ENCODE measurements at regions not wholly inside any gene's neighbourhood (a gene's known extent, or its start where the extent isn't known, plus 50 kb on each side); places are given as distances from the start of the nearest gene placed in this dataset.
"Not testable (repeated sequence)": the region's sequence is repeated elsewhere in the genome, so short reads cannot be mapped to it uniquely, and the experiment has no call there.

DNA sequence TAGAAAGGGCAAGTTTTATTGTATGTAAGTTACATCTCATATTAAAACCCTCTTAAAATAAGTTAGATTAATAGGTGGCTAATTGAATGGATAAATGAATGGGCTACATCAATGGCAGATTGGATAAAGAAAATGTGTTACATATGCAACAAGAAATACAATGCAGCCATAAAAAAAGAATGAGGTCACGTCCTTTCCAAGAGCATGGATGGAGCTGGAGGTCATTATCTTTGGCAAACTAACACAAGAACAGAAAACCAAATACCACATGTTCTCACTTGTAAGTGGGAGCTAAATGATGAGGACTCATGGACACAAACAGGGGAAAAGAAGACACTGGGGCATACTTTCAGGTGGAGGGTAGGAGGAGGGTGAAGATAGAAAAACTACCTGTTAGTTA lies 182.2 kb upstream of the GNAI1 start:
- no peak for DNase-seq

DNA sequence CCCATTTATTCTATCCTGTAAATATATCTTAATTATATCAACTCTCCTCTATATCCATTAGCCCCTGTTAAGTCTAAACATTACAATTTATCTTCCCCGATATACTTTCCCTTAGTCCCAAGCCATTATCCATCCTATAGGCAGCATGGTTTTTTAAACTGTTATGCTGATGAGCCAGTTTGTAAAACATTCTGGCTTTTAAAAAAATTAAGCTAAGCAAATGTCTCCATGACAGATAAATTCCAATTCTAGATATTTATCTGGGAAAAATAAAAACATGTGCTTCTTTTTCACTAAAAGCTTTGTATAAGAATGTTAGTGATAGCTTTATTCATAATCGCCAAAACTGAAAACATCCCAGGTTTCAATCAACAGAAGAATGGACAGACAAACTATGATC lies 183.2 kb upstream of the GNAI1 start:
- no peak for DNase-seq

DNA sequence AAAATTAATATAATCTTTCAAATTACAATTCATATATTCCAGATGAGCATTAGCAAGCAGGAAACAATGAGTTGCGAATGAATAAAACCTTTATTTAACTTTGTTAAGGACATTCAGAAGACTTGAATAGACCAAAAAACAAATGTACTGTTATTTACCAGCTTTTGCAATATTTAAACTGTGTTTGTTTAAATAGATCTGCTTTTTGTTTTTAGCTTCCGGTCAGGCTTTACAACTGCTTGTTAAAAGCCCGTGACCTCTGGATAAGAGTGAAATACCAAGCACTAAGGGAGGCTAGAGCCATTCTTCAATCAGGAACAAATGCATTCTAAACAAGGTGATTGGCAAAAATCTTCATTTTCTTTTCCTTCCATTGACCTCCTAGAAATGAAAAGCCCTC lies 184.9 kb upstream of the GNAI1 start:
- DNase-seq = no peak

DNA sequence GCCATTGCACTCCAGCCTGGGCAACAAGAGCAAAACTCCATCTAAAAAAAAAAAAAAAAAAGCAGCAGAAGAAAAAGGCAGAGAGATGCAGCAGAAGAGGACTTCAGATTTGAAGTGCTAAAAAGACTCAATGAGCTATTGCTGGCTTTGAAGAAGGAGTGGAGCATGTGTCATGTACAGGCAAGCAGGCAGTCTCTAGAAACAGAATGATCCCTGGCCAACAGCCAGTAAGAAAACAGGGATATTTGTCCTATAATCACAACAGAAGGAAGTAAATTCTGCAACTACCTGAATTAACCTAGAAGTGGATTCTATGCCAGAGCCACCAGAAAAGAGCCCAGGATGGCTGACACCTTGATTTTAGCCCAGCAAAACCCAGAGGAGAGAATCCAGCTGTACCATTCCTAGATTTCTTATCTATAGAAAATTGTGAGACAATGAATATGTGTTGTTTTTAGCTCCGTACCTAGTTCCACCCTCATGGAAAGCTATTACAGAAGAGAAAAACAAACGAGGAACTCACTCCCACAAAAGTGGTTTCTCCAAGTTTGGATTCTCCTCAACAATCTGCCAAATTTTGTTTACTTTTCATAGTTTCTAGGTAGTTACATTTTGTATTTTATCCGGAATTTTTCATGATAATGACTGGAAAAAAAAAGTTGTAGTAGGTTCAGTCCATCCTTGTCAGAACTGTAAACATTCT lies 198.2 kb upstream of the GNAI1 start:
- DNase-seq = no peak

DNA sequence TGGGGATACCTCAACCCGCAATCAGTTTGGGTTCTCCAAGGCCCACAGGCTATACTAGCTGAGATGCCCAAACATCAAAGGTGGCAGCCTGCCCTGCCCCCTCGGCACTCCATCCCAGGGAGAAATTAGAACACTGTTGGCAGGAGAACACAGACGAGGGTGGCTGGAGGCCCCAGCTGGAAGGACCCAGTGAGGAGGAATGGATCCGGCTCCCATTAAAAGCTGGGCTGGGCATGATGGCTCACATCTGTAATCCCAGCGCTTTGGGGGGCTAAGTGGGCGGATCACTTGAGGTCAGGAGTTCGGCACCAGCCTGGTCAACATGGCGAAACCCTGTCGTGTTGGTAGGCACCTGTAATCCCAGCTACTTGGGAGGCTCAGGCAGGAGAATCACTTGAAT lies 199.9 kb upstream of the GNAI1 start:
- no peak for DNase-seq

DNA sequence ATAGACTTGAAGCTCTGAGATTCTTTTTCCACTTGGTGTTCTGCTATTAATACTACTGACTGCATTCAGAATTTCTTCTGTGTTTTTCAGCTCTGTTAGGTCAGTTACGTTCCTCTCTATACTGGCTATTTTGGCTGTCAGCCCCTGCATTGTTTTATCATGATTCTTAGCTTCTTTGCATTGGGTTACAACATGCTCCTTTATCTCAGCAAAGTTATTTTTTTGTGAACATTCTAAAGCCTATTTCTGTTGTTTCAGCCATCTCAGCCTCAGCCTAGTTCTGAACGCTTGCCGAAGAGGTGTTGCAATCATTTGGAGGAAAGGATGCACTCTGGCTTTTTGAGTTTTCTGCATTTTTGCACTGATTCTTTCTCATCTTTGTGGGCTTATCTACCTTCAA lies 201.5 kb upstream of the GNAI1 start:
- DNase-seq = no peak

- no peak for DNase-seq
Observed at GRCh38 chr7:79930604-79931003, 204.0 kb upstream of the GNAI1 start.

- no peak for DNase-seq
Observed at GRCh38 chr7:79927116-79927515, 207.5 kb upstream of the GNAI1 start.

DNA sequence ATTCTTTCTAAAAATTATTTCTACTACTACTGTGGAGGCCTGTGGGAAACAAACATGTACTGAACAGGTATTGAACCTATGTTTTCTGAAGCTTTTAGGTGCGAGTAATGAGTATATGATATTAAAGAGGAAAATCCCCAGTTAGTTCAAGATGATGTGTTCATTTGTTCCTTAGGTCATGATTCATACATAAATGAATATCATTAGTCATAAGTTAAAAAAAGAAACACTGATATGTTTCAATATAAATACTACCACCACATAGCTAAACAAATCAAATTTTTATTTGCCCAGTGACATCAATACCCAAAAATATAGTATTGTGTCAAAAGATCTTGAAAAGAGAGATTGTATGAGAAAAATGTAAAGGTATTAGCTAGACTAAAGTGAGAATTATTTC lies 210.7 kb upstream of the GNAI1 start:
- DNase-seq = no peak

GRCh38 chr7:79922894-79923293 lies 211.7 kb upstream of the GNAI1 start:
- DNase-seq = no peak

DNA sequence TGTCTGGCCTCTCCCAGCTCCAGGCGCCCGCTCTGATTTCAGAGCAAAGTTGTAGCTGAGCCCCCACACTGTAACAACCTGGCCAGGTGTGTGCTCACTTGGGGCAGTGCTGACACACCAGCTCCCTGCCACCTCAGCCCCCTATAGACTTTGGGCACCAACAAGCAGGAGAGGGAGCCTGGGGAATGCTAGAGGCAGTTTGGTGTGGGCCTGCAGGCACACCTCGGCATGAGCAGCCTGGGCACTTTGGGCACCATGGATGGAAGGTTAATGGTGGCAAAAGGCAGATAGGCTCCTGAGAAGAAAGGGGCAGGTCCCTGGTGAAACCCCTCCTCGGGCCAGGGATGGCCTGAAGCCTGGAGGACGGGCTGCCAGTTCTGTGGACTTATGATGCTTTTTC lies 212.7 kb upstream of the GNAI1 start:
- no peak for DNase-seq

GRCh38 chr7:79918632-79919031 lies 216.0 kb upstream of the GNAI1 start:
- DNase-seq = not testable (repeated sequence)

GRCh38 chr7:79915346-79915745 lies 219.3 kb upstream of the GNAI1 start:
- not testable (repeated sequence) for DNase-seq

- DNase-seq = no peak
Observed at GRCh38 chr7:79912213-79912633, 222.4 kb upstream of the GNAI1 start.

DNA sequence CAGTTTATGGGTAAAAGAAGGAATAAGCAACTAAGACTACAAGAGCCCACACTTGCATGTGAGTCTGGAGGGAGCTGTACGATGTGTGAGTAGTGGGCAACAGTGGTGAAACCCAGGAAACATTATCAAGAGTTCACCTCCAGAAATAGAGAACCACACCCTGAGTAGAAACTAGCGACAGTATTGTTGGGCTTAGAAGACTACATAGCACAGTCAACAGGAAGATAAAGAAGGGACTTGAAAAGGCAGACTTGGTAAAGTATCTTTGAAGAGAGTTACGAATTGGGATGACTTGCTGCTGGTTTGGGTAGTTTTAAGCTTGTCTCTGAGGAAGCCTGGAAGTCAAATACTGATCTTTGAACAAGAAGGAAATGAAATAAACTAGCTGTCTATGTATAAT lies 223.2 kb upstream of the GNAI1 start:
- DNase-seq = no peak

- no peak for DNase-seq
Observed at GRCh38 chr7:79909176-79909575, 225.5 kb upstream of the GNAI1 start.

DNA sequence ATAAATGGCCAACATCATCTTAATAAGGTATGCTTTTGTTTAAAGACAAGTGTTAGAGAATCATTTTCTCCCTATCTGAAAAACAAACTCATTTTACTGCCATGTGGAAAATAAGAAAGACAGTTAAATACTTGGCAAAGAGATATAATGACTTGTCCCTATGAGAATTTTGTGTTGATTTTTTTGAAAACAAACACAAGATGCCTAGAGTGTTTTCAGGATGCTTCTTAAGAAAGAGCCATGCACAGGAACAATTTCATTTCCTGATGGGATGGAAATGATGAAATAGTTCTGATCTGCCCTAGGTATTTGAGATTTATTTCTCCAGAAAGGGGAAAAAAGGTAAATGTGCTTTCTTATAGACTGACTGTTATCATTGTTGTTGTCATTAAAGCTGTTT lies 237.5 kb upstream of the GNAI1 start:
- DNase-seq = no peak

DNA sequence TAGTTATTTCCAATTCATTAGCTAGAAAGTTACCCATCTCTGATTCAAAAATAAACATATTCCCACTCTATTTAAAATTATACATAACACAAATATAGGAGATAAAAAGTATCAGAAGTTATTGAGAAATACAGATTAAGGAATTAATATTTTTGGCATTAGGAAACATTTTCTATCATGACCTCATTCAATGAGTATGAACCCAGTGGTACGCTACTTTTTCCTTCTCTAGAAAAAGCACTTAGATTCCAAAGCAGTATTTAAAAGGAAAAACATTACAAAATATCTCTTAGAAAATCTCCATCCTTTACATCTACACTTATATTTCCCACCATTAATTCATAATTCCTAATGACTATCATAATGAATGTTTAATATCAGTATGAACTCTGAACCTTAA lies 240.6 kb upstream of the GNAI1 start:
- DNase-seq = no peak

DNA sequence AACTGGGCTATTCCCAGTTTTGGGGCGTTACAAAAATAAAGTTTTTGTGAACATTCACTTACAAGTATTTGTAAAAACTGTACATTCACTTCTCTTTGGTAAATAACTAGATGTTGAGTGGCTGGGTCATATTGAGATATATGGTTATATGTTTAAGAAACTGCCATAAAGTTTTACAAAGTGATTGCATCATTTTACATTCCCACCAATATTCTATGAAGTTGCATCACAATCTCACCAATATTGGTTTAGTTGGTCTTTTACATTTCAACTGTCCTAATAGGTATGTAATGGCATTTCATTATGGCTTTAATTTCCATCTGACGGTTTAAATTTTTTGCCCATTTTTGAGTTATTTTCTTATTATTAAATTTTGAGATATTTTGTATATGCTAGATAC lies 251.7 kb upstream of the GNAI1 start:
- DNase-seq = no peak

GRCh38 chr7:79880312-79880711 lies 254.3 kb upstream of the GNAI1 start:
- no peak for DNase-seq

- DNase-seq = no peak
Observed at GRCh38 chr7:79877874-79878465, 256.7 kb upstream of the GNAI1 start.

GRCh38 chr7:79876848-79877252 lies 257.8 kb upstream of the GNAI1 start:
- no peak for DNase-seq

DNA sequence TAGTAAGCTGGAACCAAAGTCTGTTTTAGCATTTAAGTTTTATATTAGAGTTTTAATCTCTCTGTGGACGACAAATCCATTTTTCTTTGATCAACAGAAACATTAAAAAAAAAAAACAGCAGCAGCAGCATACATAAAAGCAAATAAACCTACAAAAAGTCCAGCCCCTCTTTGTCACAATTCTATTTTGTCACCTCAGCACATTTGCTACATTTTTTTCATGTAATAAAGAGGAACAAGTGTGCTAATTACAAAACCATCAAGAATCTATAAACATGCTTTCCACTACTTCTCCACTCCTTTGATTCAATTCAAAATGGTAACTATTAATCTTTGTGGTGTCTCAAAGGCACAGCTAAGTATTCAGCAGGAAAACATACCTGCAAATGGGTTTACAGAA lies 259.8 kb upstream of the GNAI1 start:
- no peak for DNase-seq

GRCh38 chr7:79872176-79872575 lies 262.5 kb upstream of the GNAI1 start:
- DNase-seq = no peak

DNA sequence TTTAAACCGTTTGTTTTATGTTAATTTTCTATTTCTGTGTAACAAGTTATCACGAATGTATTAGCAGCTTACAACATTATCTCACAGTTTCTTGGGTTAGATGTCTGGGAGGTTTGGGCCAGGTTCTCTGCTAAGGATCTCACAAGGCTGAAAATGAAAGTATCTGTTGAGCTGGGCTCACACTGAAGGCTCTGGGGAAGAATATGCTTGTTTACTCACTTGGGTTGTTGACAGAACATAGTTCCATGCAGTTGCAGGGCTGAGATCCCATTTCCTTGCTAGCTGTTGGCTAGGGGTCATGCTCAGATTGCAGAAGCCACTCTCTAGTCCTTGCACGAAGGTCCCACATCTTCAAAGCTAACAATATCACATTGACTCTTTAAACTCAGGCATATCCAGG lies 266.6 kb upstream of the GNAI1 start:
- DNase-seq = no peak

Measured in KG1 (cell line).